ENCODE measurements at regions not wholly inside any gene's neighbourhood (a gene's known extent, or its start where the extent isn't known, plus 50 kb on each side); places are given as distances from the start of the nearest gene placed in this dataset.
"Not testable (repeated sequence)": the region's sequence is repeated elsewhere in the genome, so short reads cannot be mapped to it uniquely, and the experiment has no call there.

DNA sequence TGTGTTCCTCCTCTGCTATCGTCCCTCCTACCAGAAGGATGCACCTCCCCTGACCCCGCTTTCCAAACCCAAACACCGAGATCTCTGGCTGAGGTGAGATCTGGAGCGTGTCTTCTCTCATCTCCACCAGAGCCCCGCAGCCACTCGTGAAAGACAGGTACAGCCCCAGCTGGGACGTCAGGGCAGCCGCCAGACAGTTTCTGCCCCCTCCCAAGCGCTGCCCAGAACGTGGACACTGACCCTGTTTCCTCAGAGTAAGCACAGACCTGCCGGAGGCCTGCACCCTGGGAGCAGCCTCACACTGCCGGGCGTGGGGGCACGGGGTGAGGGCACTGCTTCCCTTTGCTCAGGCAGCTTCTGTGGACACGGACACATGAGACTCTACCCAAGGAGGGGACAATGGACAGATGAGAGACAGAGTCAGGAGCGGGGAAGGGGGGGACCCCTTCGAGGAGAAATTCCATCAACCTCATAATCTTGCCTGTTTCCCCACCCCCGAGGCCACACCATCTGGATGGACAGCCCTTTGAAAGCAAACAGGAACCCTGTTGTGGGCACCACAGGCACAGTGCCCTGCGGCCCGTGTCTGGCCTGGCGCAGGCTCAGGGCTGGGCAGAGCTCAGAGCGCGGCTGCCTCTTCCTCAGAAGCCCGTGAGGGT, 210.6 kb downstream of the DLL1 start:
- no peak for DNase-seq

DNA sequence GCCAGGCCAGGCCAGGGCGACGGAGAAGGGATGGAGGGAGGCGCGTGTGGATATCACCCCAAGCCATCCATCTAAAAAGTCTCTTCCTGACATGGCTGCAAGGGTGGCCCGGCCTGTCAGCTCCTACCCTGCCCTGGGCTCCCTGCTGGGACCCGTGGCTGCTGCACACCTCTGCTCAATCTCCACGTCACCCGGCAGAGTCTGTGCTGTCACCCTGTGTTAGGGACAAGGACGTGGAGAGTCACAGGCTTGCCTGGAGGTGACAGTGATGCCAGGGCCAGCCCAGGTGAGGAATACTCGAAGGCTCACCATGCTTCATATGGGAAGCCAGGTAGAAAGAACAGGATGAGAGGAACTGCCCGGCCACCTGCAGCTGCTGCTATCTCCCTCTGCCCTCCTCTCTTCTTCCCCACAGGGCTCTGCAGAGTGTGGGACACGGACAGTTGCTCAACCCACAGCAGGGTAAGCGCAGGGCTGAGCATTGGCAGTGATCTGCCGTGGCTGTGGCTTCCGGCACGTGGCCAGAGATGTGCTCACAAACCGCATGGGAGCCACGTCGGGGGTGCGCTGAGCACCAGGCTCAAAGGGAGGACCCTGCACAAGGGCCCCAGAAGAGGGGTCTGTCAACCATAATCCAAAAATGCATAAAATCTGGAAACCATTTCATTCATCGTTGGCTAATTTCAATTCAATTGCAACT, 214.3 kb downstream of the DLL1 start:
- no peak for DNase-seq

DNA sequence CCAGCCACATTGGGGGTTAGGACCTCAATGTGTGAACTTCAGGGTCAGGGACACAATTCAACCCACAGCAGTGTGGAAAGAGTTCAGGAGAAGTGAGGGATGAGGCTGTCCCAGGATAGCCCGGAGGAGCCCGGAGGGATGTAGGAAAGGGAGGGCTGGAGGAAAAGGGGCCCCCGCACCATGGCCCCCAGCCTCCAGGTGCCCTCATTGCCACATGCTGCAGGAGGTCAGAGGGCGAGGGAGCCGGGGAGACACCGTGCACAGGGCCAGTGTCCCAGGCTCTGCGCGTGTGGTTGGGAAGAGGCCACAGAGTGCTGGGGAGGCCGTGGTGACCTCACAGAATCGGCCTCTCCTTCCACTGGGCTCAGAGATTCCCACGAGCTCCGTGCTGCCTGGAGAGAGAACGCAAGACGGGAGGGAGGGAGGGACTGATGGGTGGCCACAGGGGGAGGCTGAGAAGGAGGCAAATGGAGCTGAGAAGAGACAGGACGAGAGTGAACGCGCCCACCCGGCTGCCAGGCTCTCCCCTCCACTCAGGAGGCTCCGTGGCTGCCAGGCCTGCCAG, 215.1 kb downstream of the DLL1 start:
- no peak for DNase-seq

DNA sequence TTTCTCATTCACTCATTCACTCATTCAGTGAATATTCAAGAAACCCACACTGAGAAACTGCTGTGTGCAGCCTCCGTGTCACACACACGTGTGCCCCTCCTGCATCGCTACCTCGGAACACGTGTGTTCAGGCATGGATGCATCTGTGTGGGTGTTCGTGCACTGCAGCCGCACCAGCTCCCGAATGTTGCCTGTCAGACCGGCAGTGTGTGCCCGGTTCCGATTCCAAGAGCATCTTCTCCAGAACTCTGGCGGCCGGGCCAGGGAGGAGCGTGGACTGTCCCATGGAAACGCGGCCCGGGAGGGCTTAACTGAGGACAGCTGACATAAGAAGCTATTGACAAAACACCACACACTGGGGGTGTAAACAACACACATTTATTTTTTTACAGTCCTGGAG, 216.0 kb downstream of the DLL1 start:
- no peak for DNase-seq

DNA sequence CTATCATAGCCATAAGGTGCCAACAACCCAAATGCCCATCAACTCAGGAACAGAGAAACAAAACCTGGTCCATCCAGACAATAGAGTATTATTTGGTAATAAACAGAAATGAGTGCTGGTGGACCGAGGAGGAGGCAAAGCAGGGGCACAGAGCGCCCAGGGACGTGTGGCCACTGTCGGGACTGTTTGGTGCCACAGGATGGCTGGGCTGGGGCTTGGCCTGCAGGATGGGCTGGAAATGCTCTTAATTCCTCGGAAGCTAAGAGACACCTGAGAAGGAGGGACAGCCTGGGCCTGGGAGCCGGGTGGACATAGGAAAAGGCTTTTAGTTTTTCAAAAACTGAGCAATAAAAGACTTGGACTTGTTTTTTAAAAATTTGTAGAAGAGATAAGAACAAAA, 216.4 kb downstream of the DLL1 start:
- no peak for DNase-seq

DNA sequence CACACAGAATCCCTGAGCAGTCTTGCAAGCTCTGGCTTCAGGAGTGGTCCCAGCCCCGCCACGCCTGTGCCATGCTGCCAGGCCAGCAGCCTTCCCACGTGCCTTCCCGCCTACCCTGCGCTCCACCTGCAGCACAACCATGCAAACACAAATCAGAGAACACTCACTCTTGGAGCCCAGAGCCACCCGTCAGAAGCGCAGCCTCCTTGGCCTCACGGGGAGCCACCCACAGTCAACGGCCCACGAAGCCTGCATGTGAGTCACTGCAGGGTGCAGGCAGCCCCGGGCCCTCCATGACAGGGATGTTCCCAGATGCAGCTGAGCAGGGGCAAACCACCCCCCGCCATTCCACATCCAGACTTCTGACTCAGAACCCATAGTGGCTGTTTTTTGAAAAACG, 217.0 kb downstream of the DLL1 start:
- DNase-seq: no peak

DNA sequence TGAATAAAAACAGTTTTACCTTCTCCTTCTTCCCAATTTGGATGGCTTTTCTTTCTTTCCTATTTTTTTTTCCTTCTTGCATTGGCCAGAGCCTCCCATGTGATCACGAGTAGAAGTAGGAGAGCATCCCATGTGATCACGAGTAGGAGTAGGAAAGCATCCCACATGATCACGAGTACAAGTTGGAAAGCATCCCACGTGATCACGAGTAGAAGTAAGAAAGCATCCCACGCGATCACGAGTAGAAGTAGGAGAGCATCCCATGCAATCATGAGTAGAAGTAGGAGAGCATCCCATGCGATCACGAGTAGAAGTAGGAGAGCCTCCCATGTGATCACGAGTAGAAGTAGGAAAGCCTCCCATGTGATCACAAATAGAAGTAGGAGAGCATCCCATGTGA, 218.6 kb downstream of the DLL1 start:
- DNase-seq: no peak

DNA sequence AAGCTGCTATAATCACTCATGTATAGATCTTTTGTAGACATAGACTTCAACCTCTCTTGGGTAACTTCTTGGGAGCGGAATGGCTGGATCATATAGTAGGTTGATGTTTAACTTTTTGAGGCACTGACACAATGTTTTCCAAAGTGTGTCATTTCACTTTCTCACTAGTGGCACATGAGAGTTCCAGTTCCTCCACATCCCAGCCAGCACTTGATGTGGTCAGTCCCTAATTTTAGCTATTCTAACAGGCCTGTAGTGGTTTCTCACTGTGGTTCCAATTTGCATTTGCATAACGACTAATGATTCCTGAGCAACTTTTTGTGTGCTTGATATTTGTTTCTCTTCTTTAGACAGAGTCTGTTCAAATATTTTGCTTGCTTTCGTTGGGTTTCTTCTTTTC, 221.3 kb downstream of the DLL1 start:
- DNase-seq: no peak

DNA sequence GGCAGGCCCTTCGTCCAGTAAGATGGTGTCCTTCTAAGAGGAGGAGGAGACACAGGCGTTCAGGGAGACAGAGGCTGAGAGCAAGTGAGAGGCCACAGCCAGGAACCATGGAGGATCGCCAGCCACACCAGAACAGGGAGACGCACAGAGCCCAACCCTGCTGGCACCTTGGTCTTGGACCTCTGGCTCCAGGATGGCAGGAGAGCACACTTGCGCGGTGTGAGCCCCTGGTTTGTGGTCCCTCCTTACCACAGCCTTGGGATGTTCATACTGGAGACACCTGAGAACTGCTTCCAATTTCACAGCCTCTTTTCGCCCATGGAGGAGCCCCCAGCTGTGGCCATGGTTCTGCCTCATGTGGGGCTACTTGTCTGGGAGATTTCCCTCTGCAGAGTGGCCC, 222.4 kb downstream of the DLL1 start:
- DNase-seq: no peak

DNA sequence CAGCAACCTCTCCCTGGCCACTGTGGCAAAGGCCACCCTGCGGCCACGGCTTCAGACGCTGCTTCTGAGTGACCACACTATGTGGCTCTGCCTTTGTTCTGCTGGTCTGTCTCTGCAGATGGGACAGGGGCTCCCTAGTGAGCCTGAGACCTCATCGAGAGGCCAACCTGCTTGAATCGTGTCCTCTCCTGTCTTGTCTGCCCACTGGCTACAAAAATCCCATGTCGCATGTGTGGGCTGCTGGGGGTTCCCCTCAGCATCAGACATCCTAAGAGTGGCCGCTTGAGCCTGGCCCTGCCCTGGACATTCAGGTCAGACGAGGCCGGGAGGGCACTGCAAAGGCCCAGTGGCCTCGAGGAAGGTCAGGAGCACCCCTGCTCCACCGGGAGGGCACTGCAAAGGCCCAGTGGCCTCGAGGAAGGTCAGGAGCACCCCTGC, 222.9 kb downstream of the DLL1 start:
- DNase-seq: no peak

DNA sequence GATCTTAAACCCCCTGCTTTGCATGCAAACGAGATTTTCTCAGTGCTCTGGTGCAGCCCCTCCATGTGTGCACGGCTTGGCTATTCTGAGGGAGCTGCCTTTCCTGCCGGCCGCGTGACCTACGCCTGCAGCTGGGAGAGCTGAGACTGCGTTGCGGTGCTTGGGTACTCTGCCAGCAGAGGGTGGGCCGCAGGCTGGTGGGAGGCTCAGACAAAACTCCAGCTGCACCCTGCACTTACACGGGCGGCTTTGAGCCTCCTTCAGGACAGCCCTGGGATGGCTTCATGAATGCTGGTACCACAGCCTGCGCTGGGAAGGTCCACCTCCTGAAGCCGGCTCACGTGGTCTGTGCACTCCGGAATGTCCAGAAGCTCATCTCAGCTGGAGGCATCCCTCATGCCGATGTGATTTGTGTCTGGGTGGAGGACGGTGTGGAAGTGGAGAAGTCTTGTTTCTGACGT, 223.7 kb downstream of the DLL1 start:
- no peak for DNase-seq

DNA sequence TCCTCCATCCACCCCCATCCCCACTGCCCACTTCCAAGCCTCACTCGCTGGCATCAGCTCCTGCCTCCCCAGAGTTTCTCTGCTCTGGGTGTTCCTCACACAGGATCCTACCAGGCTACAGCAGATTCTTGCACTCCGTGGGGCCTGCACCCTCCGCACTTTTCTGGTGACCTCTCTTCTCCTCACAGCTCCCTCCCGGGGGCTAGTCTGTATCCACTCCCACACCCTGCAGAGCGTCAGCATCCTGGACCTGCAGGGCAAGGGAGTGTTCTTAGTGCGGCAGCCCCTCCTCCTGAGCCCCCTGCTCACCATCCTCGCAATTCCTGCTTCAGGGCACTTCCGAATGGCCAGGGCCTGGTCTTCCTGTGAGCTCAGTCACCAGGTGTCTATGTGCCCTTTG, 224.2 kb downstream of the DLL1 start:
- no peak for DNase-seq

DNA sequence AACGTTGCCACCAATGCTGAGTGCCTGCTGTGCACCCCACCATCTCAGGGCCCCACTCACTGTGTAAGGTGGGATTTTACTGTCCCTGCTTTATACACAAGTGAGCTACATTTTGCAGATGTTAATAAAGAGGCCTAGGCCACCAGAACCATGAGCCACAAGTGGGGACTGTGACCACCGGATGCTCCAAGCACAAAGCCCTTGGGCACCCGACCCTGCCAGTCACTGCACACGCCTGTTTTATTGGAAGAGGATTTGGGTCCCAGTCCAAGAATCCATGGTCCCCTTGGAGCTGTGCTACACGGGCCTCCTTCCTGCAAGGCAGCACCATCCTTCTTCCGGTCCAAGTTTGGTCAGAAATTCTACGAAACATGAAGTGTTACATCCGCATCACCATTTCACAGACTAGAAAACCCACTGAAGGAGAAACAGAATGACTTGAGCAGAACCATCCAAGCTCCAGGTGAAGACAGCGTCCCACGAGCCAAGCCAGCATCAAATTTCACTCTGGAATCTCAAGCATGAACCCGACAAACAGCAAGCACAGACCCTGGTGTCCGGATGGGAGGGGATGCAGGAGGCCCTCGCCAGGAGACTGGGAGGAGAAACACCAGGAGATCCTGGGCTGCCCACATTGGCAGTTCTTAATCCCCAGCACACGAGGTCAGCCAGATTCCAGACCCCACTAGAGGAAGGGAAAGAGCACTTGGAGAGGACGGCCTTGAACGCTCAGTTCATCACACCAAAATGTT, 226.9 kb downstream of the DLL1 start:
- no peak for DNase-seq

DNA sequence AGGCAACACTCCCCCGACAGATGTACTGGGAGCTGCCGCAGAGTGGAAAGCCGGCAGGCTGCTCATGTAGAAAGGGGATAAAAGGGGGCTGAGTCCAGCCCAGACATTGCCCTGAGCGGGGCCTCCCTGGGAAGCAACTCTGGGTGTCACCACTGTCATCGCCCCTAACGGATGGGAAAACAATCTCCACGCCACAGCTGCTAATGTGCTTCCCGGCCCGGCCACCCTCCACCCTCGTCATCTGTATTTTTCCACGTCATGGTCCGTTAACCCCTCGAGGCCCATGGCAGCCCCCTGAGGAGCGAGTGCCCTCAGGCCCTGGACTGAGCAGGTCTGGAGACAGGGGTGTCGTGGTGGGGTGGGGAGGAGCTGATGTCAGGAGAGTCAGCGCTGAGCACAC, 227.4 kb downstream of the DLL1 start:
- DNase-seq: no peak

DNA sequence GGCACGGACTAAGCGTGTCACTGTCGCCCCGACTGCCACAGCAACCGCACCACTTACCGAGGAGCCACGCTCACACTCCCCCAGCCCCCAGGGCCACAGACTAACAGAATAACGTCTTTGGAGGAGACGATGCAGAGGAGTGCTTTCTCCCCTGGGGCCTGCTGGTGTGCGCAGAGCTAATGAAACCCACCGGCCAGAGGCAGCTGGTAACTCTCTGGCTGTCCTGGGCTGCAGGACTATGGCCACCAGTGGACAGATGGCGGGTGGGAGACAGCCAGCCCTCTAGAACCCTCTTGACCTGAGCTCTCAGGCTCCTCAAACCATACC, 228.0 kb downstream of the DLL1 start:
- no peak for DNase-seq

DNA sequence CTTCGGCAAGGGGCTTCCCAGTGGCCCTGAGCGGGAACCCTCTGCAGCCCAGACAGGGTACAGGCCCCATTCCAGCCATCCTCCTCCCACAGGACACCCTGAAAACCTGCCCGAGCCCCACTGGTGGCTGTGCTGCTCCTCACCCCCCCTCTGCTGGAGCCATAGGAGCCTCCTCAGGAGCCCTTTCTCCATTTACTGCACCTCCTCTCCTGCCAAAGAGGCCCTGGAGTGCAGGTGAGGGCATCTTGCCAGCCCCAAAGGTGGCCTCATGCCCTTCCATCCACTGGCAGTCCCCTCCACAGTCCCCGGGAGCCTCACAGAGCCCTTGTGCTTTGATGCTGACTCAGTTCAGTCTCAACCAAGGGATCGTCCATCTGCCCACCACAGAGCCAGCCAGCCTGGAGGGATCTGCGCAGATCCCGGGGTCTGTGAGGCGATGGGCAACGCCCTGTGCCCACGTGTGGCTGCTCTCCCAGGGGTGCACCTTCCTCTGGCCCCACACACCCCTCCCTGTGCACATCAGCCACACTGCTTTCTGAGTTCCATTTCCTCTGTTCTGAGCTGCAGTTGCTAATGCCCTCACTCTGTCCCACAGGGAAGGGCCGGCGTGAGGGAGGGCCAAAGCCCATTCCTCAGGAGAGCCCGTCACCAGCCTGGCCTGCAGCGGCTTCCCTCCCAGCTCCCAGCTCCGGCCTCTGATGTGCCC, 228.5 kb downstream of the DLL1 start:
- DNase-seq: no peak

DNA sequence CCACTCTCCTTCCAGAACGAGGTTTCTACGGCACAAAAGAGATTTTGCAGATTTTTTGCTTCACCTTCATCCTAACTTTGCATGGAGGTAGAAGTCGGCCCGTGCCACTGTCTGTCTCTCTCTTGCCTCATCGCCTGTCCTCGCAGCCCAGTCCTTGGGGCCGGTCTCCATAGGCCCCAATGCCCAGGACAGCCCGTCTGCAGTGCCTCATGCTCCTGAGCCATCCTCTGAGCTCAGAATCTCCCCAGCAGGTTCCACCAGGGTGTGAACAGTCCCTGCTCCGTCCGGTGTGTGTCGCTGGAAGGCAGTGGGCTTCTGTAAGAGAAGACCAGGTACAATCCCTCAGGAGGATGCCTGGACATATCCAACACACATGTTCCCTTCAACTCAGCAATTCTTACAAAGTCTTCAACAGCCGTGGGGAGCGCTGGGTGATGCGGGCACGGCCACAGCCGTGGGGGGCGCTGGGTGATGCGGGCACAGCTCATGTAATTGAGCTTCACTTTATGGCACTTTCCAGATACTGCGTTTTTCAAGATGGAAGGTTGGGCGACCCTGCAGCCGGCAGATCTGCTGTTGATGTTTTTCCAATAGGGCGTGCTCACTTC, 231.9 kb downstream of the DLL1 start:
- no peak for DNase-seq

DNA sequence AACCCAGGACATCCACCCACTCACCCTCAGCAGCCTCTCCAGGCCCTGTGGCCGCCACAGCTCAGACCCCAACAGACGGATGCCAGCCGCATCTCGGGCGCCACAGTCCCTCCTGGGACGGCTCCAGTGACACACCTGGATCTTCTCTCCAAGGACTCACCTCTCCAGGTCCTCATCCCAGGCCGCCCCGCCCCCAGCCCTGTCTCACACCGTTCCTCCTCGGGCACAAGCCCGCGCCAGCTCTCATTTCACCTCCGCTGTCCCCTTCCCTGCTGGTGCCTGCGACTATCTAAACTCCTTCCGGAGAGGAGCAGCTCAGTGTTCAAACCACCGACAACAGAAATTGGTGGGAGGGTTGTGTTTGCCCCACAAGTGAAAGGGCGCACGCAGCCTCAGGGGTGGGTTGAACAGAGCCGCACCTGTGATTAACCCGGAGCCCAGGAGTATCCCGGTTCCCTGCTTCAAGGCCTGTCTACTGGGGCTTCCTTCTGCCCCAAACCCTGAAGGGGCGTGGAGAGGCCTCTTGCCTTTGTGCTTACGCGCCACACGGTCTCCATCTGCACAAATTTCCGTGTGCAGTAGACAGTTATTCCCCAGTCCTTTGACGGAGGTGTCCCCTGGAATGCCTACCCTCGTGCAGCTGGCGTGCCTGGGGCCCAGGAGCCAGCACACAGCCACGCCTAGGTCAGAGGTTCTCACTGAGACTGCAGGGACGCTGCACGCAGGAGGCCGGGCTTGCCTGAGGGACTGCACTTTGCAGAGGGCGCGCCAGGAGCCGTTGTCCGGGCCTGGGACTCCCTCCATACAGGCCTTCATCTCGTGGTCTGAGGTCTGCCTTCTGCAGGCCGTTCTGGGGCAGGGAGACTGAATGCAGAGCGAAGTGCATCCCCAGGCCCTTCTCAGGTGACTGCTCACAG, 232.7 kb downstream of the DLL1 start:
- DNase-seq: no peak

DNA sequence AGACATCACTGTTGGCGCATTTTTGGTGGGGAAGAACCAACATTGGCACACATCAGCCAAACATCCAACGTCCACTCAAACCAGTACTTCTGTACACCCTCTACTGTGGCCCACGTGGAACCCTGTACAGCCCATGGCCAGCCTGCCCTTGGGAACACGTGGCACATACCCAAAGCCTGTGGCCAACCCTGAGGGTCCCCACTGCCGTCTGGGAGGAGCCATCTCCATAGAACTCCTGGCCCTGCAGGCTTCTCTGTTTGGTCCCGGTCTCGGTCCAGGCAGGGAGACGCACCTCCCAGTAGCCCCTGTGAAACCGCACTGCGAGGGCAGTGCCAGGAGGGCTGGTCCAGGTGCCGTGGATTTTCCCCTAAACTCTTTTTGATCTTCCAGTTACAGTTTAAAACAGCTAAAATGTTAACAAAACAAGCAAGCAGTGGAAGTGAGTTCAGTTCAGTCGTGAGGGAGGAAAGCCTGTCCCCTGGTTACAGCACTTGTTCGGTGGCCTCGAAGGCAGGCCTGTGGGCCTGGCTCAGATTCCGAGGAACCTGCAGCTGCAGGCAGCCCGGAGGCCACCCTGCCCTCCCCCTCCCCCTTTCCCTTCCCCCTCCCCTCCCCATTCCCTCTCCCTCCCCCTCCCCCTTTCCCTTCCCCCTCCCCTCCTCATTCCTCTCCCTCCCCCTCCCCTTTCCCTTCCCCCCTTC, 233.7 kb downstream of the DLL1 start:
- no peak for DNase-seq

DNA sequence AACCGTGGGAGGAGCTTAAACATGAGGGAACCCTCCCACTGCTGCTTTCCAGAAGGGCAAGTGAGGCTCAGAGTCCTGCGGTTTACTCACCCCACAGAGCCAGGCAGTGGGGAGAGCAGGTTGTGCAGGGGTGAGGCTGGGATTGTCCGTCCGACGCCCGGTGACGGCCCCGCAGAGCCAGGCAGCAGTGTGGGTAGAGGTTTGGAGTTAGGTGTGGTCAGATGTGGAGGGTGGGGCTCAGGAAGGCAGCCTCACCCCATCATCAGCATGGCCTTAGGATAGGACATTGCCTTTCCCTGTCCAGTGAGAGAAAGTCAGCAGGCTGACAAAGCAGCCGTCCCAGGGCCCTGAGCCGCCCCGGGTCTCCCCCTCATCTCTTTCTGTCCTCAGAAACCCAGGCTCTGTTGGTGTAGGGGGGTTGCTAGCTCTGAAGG, 234.6 kb downstream of the DLL1 start:
- no peak for DNase-seq

DNA sequence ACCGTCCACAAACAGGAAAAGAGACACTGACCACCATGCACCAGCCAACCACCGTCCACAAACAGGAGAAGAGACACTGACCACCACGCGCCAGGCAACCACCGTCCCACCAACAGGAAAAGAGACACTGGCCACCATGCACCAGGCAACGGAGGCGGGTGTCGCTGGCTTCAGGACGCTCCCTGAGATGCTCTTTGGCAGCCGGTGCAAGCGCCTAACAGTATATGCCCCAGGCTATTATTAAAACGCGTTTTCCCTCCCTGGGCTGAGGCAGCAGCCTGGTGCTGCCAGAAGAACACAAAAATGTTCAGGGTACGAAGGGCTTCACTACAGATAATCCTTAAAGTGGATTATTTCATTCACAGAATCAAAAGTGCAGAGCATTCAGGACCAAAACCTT, 235.1 kb downstream of the DLL1 start:
- DNase-seq: not testable (repeated sequence)

Data from KG1 (cell line).